NCI-H748 (cell line): ENCODE measurements at regions not wholly inside any gene's neighbourhood (a gene's known extent, or its start where the extent isn't known, plus 50 kb on each side); places are given as distances from the start of the nearest gene placed in this dataset.
"Not testable (repeated sequence)": the region's sequence is repeated elsewhere in the genome, so short reads cannot be mapped to it uniquely, and the experiment has no call there.

Experiments
- DNase-seq: peaks from one replicate; lab custom pipeline; 2025; ENCODE audit not compliant: unreplicated experiment; lab: John Stamatoyannopoulos, UW

- DNase-seq: not testable (repeated sequence)
Measured at GRCh38 chr19:23984911-23985310, 70.2 kb downstream of the ZNF726 start.

DNA sequence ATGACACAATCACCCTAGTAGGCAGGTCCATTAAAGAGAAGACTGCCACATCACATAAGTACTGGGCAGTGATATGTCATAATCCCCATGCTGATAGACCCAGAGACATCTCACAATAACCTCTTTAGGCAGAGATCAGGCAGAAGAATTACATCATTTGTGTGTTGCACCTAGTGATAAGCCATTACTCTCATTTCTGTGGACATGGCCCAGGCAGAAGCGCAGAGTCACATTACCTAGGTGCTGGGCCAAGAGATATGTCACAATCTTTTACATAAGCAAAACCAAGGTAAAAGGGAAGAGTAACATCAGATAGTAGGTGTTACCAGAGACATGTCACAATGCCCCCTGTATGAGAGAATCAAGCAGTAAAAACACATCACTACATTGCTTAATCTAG, 71.9 kb downstream of the ZNF726 start:
- DNase-seq: no peak

DNA sequence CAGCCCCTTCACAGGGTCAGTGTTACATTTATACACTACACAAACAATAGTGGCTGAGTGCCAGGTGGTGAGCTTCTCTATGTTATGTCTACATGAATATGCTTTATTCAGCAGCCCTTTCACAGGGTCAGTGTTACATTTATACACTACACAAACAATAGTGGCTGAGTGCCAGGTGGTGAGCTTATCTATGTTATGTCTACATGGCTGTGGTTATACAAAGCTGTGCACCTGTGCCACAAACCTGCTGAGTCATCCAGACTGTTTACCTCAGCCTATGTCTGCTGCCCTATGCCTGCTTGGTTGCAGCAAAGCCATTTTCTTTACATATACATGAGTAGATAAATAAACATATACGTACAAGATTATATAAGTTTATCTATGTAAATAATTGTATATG, 76.5 kb downstream of the ZNF726 start:
- DNase-seq: peak; percentile 100

DNA sequence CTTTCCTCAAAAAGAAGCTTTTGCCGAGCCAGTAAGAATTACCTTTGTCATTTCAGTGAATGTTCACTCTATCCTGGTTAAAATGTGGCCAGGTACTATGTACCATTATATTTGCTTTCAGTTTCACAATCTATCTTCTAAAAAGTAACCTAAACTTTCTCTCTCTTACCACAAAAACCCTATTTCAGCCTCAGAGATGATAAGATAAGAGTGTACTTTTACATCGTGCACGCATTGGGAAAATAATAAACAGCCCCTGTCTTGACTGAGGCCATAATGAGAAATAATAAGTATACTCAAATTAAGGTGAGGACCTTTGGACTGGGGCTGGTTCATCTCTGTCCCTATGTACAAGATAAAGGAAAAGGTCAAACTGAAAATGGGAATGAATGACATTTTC, 77.7 kb downstream of the ZNF726 start:
- DNase-seq: no peak

DNA sequence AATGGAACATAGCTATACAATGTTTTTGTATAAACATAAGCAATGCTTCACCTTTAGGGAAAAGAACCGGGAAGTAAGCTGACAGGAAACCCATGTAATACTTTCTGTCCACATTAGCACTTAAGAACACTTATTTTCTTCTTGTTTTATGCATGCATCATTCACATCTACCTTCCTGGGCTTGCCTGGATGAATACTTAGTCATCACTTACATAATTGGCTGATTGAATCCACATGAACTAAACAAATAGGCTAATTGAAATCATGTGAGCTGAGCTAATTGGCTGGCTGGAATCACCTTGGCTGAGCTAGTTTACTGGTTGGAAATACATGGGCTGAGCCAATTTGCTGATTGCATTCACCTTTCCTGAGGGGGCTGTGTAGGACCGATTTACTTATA, 78.8 kb downstream of the ZNF726 start:
- DNase-seq: peak; percentile 10

DNA sequence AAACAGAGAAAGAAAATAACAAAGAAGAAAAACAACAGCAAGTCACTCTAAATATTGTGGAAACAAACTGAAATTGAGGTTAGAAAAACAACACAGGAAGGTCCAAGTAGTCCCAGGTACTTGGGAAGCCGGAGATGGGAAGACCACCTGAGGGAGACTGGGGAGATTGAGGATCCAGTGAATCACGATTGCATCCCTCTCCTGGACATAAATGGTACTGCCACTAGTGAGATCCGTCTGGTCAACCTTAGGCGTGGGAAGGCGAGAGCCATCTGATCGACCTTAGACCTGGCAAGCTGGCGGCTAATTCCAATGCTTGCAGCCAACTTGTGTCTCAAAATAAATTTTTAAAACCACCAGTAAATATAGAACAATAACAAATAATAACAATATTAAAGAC, 81.9 kb downstream of the ZNF726 start:
- DNase-seq: peak; percentile 9

- DNase-seq: no peak
Measured at GRCh38 chr19:23998568-23998967, 83.9 kb downstream of the ZNF726 start.

DNA sequence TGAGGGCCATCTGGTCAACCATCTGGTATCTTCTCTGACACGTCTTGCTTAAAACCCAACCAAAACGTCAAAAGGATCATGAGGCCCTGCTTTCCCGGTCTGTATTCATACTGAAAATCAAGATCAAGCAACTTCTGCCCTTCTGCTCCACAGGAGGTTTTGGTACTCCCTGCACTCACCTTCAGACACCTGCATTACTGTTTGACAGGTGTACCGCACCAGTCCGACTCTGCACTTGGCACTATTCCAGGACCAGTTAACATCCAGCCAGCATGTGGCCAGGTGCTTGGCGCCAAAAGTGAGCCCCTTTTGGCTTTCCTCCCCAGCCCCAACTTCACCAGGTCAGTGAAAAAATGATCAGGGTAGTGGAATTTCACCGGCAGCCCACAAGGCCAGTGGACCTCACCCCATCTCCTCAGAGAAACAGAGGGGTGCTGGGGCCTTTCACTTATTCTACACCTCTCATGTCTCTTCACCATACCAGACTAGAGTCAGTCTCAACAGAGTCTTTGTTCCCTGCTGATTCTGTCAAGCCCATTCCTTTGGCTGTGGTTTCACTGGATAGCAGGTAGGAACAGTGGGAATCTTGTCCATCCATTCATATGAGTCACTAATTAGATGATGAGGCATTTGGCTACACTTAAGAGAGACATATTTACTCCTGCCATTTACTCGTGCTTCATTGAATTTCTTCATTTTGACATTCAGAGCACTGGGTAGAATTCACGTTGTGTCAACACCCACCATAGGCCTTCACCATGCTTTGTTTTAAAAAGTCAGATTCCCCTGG, 85.3 kb downstream of the ZNF726 start:
- DNase-seq: peak; percentile 88

GRCh38 chr19:24000656-24001055, 86.0 kb downstream of the ZNF726 start:
- peak; percentile 63 for DNase-seq

DNA sequence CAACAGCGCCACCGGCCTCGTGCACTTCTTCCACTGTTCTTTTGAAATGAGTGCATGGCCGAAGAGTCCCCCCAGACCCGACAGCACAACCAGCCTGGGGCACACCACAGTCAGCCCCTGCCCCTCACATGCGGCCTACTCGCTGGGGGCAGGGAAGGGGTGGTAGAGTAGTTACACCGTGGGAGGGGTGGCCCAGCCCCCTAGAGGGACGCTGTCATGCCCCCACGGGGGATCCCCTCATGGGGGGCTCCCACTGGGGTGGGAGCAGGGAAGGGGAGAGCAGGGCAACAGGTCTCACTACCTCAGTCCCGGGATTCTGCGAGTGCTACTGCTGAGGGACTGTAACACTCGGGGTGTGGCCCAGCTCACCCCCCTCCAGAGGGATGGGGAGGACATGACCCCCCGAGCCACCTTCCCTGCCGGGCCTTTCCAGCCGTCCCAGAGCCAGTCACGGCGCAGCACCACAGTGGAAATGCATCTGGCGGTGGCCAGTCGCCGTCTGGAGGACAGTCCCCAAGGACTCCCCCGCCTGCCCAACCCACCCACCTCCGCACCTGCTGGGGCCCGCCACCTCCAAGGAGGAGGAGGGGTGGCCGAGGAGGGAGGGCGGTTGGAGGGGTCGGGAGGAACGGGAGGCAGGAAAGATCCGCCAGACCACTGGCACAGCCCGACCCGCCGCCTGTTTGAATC, 84.6 kb upstream of the ZNF254 start:
- no peak for DNase-seq

DNA sequence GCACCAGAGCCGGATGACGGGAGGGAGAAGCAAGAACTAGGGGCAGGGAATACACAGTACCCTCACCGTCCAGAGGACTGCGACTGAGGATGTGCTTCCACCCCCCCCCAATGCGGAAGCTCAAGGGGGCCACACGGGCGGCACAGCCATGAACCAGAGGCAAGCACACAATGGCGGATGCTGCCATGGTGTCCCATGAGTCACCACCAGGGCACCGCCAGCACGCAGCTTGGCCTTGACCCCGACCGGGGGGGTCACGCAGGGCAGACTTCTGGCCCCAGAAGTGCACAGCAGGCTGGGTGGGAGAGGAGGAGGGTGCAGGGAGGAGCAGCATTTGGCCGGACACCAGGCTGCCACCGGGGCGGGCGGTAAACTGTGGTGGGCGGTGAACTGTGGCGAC, 83.5 kb upstream of the ZNF254 start:
- DNase-seq: no peak

- no peak for DNase-seq
Measured at GRCh38 chr19:24004166-24004565, 82.8 kb upstream of the ZNF254 start.

GRCh38 chr19:24029941-24030636, 56.9 kb upstream of the ZNF254 start:
- peak; percentile 78 for DNase-seq

DNA sequence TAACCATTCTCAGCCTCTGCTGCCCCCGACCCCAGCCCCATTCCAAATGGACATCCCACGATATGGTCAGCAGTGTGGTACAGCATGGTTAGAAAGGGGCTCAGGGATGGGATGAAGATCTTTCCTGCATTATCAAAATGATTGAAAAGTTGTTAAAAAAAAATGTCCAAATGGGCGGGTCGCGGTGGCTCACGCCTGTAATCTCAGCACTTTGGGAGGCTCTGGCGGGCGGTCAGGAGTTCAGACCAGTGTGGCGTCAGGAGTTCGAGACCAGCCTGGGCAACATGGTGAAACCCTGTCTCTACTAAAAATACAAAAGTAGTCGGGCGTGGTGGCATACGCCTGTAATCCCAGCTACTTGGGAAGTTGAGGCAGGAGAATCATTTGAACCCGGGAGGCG, 54.3 kb upstream of the ZNF254 start:
- DNase-seq: no peak

DNA sequence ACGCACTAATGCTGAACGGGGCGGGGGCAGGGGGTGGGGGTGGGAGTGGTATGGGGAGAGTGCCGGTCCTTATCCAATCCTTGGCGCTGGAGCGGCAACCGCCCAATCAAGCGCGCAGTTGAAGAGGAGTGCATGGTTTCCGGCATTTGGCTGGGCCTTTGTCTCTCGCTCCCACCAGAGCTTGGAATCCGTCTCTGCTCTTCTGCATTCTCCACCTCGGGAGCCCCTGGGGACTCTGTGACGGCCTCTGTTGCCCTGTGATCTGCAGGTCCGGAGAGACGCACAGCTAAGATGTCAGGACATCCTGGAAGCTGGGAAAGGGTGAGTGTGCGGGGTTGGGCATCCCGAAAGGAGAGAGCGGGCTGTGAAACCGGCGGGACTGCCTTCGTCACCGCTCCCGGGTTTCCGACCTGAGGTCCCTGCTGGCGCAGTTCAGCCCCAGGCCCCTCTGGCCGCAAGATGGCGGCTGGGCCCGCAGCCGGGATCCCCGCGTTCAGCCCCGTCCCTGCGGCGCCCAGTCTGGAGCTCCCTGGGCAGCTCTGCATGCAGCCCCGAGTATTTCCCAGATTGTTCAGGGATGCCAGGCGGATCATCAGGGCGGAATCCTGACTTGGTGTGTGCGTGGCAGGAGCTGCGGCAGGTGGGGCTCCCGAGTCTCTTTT, 53.6 kb upstream of the ZNF254 start:
- peak; percentile 97 for DNase-seq

- DNase-seq: peak; percentile 72
Measured at GRCh38 chr19:24033963-24034342, 53.0 kb upstream of the ZNF254 start.

GRCh38 chr19:24035261-24035880, 51.6 kb upstream of the ZNF254 start:
- not testable (repeated sequence) for DNase-seq
